Uterus (tissue), 2 donors: ENCODE measurements at regions not wholly inside any gene's neighbourhood (a gene's known extent, or its start where the extent isn't known, plus 50 kb on each side); places are given as distances from the start of the nearest gene placed in this dataset.

Source experiments
- CTCF ChIP-seq, 4 experiments: fragments of 200-600 bp in 2 of 4; fragments of 450-650 bp in 2 of 4; sonication (generic) in 2 of 4; IDR thresholded peaks; one replicate each; pipeline ENCODE4 v1.5.1; 2016 to 2019; ENCODE audit warnings: antibody characterized with exemption in 4 of 4, mild to moderate bottlenecking in 2 of 4, moderate library complexity in 1 of 4
- POLR2A ChIP-seq, 2 donors: fragments of 450-650 bp; IDR thresholded peaks; one replicate each; pipeline ENCODE4 v1.6.1; 2016; ENCODE audit warnings: antibody characterized with exemption in 2 of 2, mild to moderate bottlenecking in 1 of 2, moderate library complexity in 1 of 2

GRCh38 chr6:3943331-3943765, 94.2 kb downstream of the FAM50B start:
- TF ChIP-seq CTCF (IDR thresholded peaks at IDR 0.05) (no peak), POLR2A (IDR thresholded peaks at IDR 0.05) (no peak)
